HCT116 (cell line): ENCODE measurements at regions not wholly inside any gene's neighbourhood (a gene's known extent, or its start where the extent isn't known, plus 50 kb on each side); places are given as distances from the start of the nearest gene placed in this dataset.

Experiments used
- ATAC-seq: fragments of 200-7000 bp; cut with Tn5 transposase; 2 replicates; pipeline ENCODE4 v1.9.1; 2020; ENCODE audit warnings: mild to moderate bottlenecking, moderate library complexity
- BruUV-seq: library from RNA; stranded (reverse); fragments of 400-500 nt; replicated peaks from 2 replicates; lab custom pipeline; 2021; lab: Mats Ljungman, UMichigan
- CTCF ChIA-PET: fragments of 300-600 bp; sonication (Branson Sonifier 250); formaldehyde crosslinking; loops from one replicate; lab custom pipeline; 2021; ENCODE audit warnings: antibody characterized with exemption; lab: Charles Lee
- POLR2A ChIA-PET: fragments of 300-600, 350-600 bp; sonication (Branson Sonifier 250); formaldehyde crosslinking; loops from one replicate; lab custom pipeline; 2021; ENCODE audit warnings: antibody characterized with exemption; lab: Charles Lee
- RAD21 ChIA-PET, 2 experiments: fragments of 300-600 bp; sonication (Branson Sonifier 250); formaldehyde crosslinking; loops; one replicate each; lab custom pipeline; 2023; ENCODE audit warnings: low total read pairs in 2 of 2; ENCODE audit not compliant: uncharacterized antibody in 2 of 2, unreplicated experiment in 2 of 2, low non-redundant PET in 1 of 2; lab: Charles Lee
- DNase-seq: peaks from one replicate; pipeline ENCODE4 v3.0.0-alpha.2; 2010; ENCODE audit warnings: low read depth, low spot score
- H2AFZ ChIP-seq: fragments of 200-600 bp; shearing (Covaris generic), sonication (generic); 2 replicates; pipeline ENCODE4 v1.6.1; 2017; ENCODE audit warnings: low read depth, mixed run types, mixed read lengths, antibody characterized with exemption, low read length; ENCODE audit not compliant: poor library complexity, severe bottlenecking
- H3K27ac ChIP-seq: 2 replicates; pipeline ENCODE4 v1.5.1; 2012; ENCODE audit warnings: low read depth, low read length
- H3K27me3 ChIP-seq: fragments of 200-600 bp; sonication (generic); 2 replicates; pipeline ENCODE4 v1.6.1; 2016; ENCODE audit warnings: mixed run types, low read length, mixed read lengths; ENCODE audit not compliant: insufficient read depth
- H3K36me3 ChIP-seq, 2 experiments: fragments of 200-500 bp in 1 of 2; fragments of 200-600 bp in 1 of 2; sonication (Bioruptor generic) in 1 of 2; sonication (generic) in 1 of 2; 2 replicates each; pipeline versions ENCODE4 v1.5.1 to v1.6.1; 2014 to 2016; ENCODE audit warnings: low read length in 2 of 2, inconsistent platforms in 1 of 2, mixed read lengths in 1 of 2, mixed run types in 1 of 2; ENCODE audit not compliant: insufficient read depth in 2 of 2, control insufficient read depth in 1 of 2
- H3K4me1 ChIP-seq, 2 experiments: fragments of 200-600 bp in 1 of 2; sonication (generic) in 1 of 2; 2 replicates each; pipeline versions ENCODE4 v1.5.1 to v1.6.1; 2012 to 2017; ENCODE audit warnings: low read length in 2 of 2, inconsistent platforms in 1 of 2, mild to moderate bottlenecking in 1 of 2, mixed read lengths in 1 of 2, mixed run types in 1 of 2, moderate library complexity in 1 of 2; ENCODE audit not compliant: insufficient read depth in 2 of 2, control insufficient read depth in 1 of 2
- H3K4me2 ChIP-seq: fragments of 200-600 bp; sonication (generic); 2 replicates; pipeline ENCODE4 v1.6.1; 2017; ENCODE audit warnings: mixed run types, low read length, mixed read lengths
- H3K4me3 ChIP-seq, 2 experiments: fragments of 200-600 bp in 1 of 2; sonication (generic) in 1 of 2; replicated peaks in 1 of 2; 2 replicates each; pipeline ENCODE4 v1.5.1; 2011 to 2016; ENCODE audit warnings: low read length in 2 of 2, control low read depth in 1 of 2, low read depth in 1 of 2, mild to moderate bottlenecking in 1 of 2, mixed read lengths in 1 of 2, mixed run types in 1 of 2
- H3K79me2 ChIP-seq: fragments of 200-600 bp; sonication (generic); 2 replicates; pipeline ENCODE4 v1.6.1; 2017; ENCODE audit warnings: mild to moderate bottlenecking, mixed run types, low read length, moderate library complexity, mixed read lengths; ENCODE audit not compliant: insufficient read depth
- H3K9ac ChIP-seq: fragments of 200-600 bp; sonication (generic); 2 replicates; pipeline ENCODE4 v1.6.1; 2016; ENCODE audit warnings: low read length, mixed read lengths
- H3K9me2 ChIP-seq: fragments of 200-600 bp; sonication (generic), shearing (Covaris generic); 2 replicates; pipeline ENCODE4 v1.6.1; 2017; ENCODE audit warnings: mixed run types, mild to moderate bottlenecking, moderate library complexity; ENCODE audit not compliant: insufficient read depth
- H3K9me3 ChIP-seq, 2 experiments: fragments of 200-500 bp in 1 of 2; fragments of 200-600 bp in 1 of 2; sonication (Bioruptor generic) in 1 of 2; sonication (generic) in 1 of 2; 2 replicates each; pipeline ENCODE4 v1.6.1; 2014 to 2017; ENCODE audit warnings: low read length in 2 of 2, mixed read lengths in 2 of 2, inconsistent platforms in 1 of 2, low read depth in 1 of 2, mild to moderate bottlenecking in 1 of 2, mixed run types in 1 of 2, moderate library complexity in 1 of 2; ENCODE audit not compliant: control insufficient read depth in 1 of 2, insufficient read depth in 1 of 2
- H4K20me1 ChIP-seq: fragments of 200-600 bp; sonication (generic), shearing (Covaris generic); 2 replicates; pipeline ENCODE4 v1.6.1; 2017; ENCODE audit warnings: mixed run types, mild to moderate bottlenecking, moderate library complexity; ENCODE audit not compliant: insufficient read depth
- CEBPB ChIP-seq: IDR thresholded peaks from 2 replicates; pipeline ENCODE4 v1.6.1; 2012; ENCODE audit warnings: low read depth
- EZH2 ChIP-seq: fragments of 200-600 bp; sonication (generic); IDR thresholded peaks from 2 replicates; pipeline ENCODE4 v1.6.1; 2017; ENCODE audit warnings: antibody characterized with exemption, mixed run types
- JUND ChIP-seq: IDR thresholded peaks from 2 replicates; pipeline ENCODE4 v1.6.1; 2012
- POLR2A ChIP-seq: IDR thresholded peaks from 2 replicates; pipeline ENCODE4 v1.7.0; 2011; ENCODE audit warnings: borderline replicate concordance; ENCODE audit not compliant: insufficient read depth, insufficient read length; ENCODE audit errors: extremely low read depth
- RAD21 ChIP-seq: IDR thresholded peaks from 2 replicates; pipeline ENCODE4 v1.6.1; 2012; ENCODE audit warnings: low read depth, mild to moderate bottlenecking
- ZFX ChIP-seq: fragments of 450-650 bp; IDR thresholded peaks from 2 replicates; pipeline ENCODE4 v1.6.1; 2017
- intact Hi-C: fragments of 100-400 bp; cut with micrococcal nuclease; formaldehyde crosslinking; loops from 2 replicates; pipeline ENCODE4 v1.10.0; 2022

- BruUV-seq = no TSS peak
- ChIA-PET CTCF (no interaction called here), POLR2A (no interaction called here), RAD21 (no interaction called here)
- Histone ChIP-seq H4K20me1 (no peaks in the 10 kb centered on the region), H3K79me2 (no peaks in the 10 kb centered on the region), H3K4me2 (no peak overlapping the region), H2AFZ (no peak overlapping the region), H3K9me3 (no peaks in the 10 kb centered on the region), H3K9ac (no peak overlapping the region), H3K9me2 (no peaks in the 10 kb centered on the region), H3K4me1 (peaks cover 0 to 6% of the 10 kb centered on the region in 2 experiments; a peak in 2 of 4 replicates), H3K4me3 (no peak overlapping the region), H3K27ac (no peak overlapping the region), H3K27me3 (0 out of 2 replicates have a peak, but pooled peaks cover 8% of the 10 kb centered on the region), H3K36me3 (no peaks in the 10 kb centered on the region)
- no peak for TF ChIP-seq POLR2A
- no peak for TF ChIP-seq JUND
- TF ChIP-seq CEBPB = no peak
- no peak for TF ChIP-seq ZFX
- no peak for TF ChIP-seq EZH2
- intact Hi-C loops = no loop called here
- no peak for DNase-seq
- ATAC-seq = no peak
Observed at GRCh38 chr9:115941561-115942315, 211.9 kb upstream of the PAPPA start.

GRCh38 chr9:115943431-115944165 is 210.0 kb upstream of the PAPPA start:
- BruUV-seq = no TSS peak
- peaks cover 0 to 6% of the 10 kb centered on the region in 2 experiments; a peak in 2 of 4 replicates for H3K4me1 ChIP-seq
- no peak overlapping the region for H3K4me2 ChIP-seq
- H4K20me1 ChIP-seq = no peaks in the 10 kb centered on the region
- H3K79me2 ChIP-seq = no peaks in the 10 kb centered on the region
- ATAC-seq = no peak
- no peak for TF ChIP-seq RAD21
- H3K36me3 ChIP-seq = no peaks in the 10 kb centered on the region
- H3K27me3 ChIP-seq = 0 out of 2 replicates have a peak, but pooled peaks cover 6% of the 10 kb centered on the region
- no peak overlapping the region for H3K27ac ChIP-seq
- ChIA-PET POLR2A (no interaction called here), RAD21 (interaction anchor here in 1 of 2 experiments (0.5 kb wide), 1 partner anchor 14 kb away, joined by 4 read pairs; no protein-coding TSS in a partner anchor), CTCF (no interaction called here)
- intact Hi-C loops = no loop called here
- no peak overlapping the region for H3K9ac ChIP-seq
- no peak overlapping the region for H2AFZ ChIP-seq
- no peaks in the 10 kb centered on the region for H3K9me2 ChIP-seq
- no peak overlapping the region for H3K4me3 ChIP-seq
- DNase-seq = no peak
- no peaks in the 10 kb centered on the region for H3K9me3 ChIP-seq
